Nucleus accumbens (tissue), 56 donors: ENCODE measurements at regions not wholly inside any gene's neighbourhood (a gene's known extent, or its start where the extent isn't known, plus 50 kb on each side); places are given as distances from the start of the nearest gene placed in this dataset.
A peak's percentile ranks its signal among the peaks of the same experiment; 100 is the strongest.
"Not testable (repeated sequence)": the region's sequence is repeated elsewhere in the genome, so short reads cannot be mapped to it uniquely, and the experiment has no call there.

Experiments used
- DNase-seq, 56 donors: peaks; one replicate each; lab custom pipeline; 2025; lab: John Stamatoyannopoulos, UW

DNA sequence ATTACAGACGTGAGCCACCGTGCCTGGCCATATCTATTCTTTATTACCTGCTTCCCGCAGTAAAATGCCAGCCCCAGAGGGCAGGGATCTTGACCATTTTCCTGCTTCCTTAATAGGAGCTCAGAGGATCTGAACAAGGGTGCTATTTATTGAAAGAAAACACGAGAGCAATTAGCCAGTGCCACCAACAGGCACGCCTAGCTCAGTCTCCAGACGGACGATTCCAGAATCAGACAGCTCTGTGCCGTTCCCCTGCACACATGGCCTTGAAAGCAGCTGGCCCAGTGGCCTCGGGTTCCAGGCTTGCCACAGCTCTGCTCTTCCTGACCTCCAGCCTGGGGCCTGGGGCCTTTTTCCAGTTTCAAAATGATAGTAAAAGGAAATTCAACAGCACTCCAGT lies 135.2 kb upstream of the RFLNA start:
- peak in 3 of 56 donors; percentile 2 to 9 (median 7) for DNase-seq

GRCh38 chr12:124160097-124160756 lies 134.7 kb upstream of the RFLNA start:
- no peak for DNase-seq

GRCh38 chr12:124161402-124161801 lies 133.5 kb upstream of the RFLNA start:
- DNase-seq = not testable (repeated sequence)

DNA sequence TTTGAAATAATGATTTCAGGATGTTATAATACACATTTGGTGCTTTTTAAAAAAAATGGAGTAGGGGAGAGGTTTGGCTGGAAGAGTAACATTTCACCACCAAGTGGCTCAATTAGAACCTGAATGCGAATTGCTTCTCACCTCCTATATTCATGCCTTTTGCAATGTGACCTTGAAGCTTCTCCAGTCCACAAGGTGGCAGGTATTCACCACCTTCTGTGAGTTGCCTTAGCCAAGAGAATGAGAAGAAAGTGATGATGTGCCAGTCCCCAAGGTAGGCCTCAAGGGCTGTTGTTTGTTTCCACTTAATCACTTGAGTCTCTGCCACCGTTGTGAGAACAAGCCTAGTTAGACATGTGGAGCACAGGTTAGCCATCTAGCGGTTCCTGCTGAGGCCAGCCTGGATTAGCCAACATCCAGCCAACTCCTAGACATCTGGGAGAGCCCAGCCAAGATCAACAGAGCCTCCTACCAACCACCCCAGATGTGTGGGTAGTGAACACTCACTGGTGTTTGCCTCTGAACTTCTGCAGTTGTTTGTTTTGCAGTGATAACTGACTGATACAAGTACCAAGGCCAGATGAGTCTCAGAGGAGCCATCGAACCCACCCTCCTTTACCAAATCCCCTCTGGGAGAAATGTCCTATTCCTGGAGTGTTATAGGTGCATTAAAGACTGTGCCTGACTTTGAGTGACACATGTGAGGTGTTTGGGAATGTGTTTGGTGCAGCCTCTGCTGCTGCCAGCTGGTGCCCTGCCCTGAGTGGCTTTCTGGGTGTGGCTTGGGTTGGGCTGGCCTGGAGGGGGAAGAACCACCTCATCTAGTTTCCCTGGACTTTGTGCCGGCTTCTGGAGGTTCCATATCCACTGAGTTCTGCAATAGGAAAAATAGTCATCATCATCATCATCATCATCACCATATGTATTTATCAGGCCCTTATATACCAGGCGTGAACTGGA lies 132.5 kb upstream of the RFLNA start:
- no peak for DNase-seq

- no peak for DNase-seq
Observed at GRCh38 chr12:124165695-124166094, 129.2 kb upstream of the RFLNA start.

- no peak for DNase-seq
Observed at GRCh38 chr12:124167141-124167540, 127.8 kb upstream of the RFLNA start.

DNA sequence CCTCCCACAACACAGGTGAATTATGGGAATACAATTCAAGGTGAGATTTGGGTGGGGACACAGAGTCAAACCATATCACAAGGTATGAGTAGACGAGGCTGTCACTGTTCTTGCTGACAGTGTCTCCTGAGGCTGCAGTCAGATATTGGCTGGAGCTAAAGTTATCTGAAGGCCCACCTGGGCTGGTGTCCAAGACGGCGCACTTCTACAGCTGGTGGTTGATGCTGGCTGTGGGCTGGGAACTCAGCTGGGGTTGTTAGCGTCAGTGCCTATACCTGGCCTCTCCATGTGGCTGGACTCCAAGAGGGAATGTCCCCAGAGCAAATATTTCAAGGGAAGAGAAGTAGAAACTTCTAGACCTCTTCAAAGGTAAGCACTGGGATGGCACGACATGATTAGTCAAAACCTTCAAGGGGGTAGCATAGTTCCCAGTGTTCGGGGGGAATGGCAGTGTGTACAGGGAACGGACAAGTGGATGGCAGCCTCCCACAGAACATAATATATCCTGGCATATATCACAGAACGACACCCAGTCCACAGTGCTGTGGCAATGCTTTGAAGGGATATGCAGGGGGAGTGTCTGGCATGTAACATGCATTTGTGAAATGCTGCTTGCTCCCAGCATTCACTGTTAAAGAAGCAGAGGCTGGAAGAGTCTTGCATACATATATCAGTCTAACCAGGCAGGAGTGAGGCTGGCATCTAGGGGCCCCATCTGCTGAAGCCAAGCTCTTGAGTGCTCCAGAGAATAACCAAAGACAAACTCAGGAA lies 126.7 kb upstream of the RFLNA start:
- no peak for DNase-seq

GRCh38 chr12:124169577-124170284 lies 125.2 kb upstream of the RFLNA start:
- DNase-seq = no peak

DNA sequence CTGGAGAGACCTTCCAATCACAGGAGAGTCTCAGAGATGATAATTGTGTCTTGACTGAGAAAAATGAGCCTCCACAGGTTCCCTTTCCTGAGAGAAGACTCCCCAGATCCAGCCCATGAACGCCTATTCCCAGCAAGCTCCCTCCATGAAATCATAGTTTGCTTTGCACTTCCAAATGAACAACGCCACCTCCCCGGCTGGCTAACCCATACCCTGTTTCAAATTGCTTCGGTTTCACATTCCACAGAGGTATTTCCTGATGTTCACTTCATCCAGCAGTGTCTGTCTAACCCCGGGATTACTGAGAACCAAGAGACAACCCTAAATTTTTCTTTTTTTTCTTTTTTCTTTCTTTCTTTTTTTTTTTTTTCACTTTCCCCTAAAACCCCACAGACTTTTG lies 124.1 kb upstream of the RFLNA start:
- no peak for DNase-seq

GRCh38 chr12:124171231-124171979 lies 123.5 kb upstream of the RFLNA start:
- DNase-seq = no peak

GRCh38 chr12:124172636-124173035 lies 122.3 kb upstream of the RFLNA start:
- DNase-seq = no peak

- no peak for DNase-seq
Observed at GRCh38 chr12:124173692-124174091, 121.2 kb upstream of the RFLNA start.

- no peak for DNase-seq
Observed at GRCh38 chr12:124174451-124175348, 120.2 kb upstream of the RFLNA start.

DNA sequence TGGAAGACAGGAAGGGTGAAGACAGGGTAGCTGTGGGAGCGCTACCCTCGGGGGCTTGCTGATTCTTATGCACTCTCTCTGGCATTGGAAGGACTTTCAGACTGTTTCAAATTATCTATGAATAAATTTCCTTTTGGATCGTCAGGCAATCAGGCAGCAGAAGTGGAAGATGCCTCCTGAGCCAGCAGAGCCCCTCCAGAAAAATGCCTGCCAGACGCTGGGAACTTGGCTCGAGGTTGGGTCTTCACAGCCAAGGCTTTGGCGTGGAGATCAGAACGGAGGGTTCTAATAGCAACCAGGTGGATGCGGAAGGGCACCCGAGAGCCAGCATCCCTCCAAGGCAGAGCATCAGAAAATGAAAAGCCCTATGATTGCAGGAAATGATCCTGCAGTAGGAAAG lies 119.2 kb upstream of the RFLNA start:
- DNase-seq = no peak

DNA sequence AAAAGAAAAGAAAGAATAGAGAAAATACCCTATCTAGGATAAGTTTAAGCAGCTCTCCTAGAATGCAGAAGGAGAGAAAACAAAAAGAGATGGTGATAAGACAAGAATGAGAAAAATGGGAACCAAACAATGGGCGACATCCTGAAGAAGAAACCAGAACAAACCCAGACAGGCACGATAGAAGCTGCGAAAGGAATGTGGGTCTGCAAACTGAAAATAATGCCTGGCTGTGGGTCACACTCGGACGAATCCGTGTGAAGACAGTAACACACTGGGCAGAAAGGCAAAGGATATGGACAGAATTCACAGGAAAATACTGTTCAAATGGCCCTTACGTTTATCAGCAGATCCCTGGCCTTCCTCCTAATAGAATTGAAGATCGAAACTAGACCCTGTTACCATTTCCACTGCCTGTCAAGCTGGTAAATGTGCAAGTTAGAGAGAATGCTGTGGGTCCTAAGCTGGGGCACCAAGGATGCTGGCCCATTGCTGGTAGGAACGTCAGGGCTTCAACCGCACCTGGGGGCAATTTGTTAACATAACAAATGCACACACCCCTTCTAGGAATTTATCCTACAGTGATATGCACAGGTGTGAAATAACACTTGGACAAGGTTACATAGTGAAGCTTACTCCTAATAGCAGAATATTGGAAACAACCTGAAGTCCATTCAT lies 117.5 kb upstream of the RFLNA start:
- no peak for DNase-seq

DNA sequence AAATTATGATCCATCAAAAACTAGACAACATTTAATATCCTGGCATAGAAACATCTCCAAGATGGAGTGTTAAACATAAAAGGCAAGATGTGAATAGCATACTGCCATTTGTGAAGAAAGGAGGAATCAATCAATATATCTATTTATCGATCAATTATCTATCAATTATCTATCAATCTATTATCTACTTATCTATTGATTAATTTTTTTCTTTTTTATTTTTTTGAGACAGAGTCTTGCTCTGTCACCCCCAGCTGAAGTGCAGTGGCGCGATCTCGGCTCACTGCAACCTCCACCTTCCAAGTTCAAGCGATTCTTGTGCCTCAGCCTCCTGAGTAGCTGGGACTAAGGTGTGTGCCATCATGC lies 117.0 kb upstream of the RFLNA start:
- DNase-seq = no peak

GRCh38 chr12:124179936-124180607 lies 114.8 kb upstream of the RFLNA start:
- no peak for DNase-seq

- no peak for DNase-seq
Observed at GRCh38 chr12:124183172-124183571, 111.7 kb upstream of the RFLNA start.
